Sigmoid colon (tissue), 4 donors: ENCODE measurements at regions not wholly inside any gene's neighbourhood (a gene's known extent, or its start where the extent isn't known, plus 50 kb on each side); places are given as distances from the start of the nearest gene placed in this dataset.

ENCODE experiments used
- EP300 ChIP-seq, 4 donors: sonication (generic); formaldehyde crosslinking; IDR thresholded peaks; one replicate each; pipeline ENCODE4 v1.6.1; 2017; ENCODE audit warnings: antibody characterized with exemption in 4 of 4
- POLR2AphosphoS5 ChIP-seq, 4 donors: sonication (generic); formaldehyde crosslinking; IDR thresholded peaks; one replicate each; pipeline ENCODE4 v1.6.1; 2017; ENCODE audit warnings: antibody characterized with exemption in 4 of 4
- TF ChIP-seq, protein P1 (sequence below), 4 experiments: fragments of 450-650 bp in 3 of 4; fragments of 200-600 bp in 1 of 4; IDR thresholded peaks; one replicate each; pipeline ENCODE4 v1.5.1; 2016 to 2019; ENCODE audit warnings: antibody characterized with exemption in 4 of 4, mild to moderate bottlenecking in 3 of 4, moderate library complexity in 2 of 4

DNA sequence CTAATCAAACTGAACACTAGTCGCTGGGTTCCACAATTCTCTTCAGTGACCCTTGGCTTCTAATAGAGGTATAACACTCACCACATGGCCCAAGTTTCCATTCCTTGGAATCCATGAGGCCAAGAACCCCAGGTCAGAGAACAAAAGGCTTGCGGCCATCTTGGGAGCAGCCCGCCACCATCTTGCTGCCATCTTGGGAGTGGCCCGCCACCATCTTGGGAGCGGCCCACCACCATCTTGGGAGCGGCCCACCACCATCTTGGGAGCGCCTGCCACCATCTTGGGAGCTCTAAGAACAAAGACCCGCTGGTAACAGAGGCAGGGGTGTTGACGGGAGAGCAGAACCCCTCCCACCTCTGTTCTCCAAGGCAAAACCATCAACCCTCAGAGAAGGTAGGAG, 493.4 kb downstream of the MATN1 start:
- TF ChIP-seq, protein P1, sequence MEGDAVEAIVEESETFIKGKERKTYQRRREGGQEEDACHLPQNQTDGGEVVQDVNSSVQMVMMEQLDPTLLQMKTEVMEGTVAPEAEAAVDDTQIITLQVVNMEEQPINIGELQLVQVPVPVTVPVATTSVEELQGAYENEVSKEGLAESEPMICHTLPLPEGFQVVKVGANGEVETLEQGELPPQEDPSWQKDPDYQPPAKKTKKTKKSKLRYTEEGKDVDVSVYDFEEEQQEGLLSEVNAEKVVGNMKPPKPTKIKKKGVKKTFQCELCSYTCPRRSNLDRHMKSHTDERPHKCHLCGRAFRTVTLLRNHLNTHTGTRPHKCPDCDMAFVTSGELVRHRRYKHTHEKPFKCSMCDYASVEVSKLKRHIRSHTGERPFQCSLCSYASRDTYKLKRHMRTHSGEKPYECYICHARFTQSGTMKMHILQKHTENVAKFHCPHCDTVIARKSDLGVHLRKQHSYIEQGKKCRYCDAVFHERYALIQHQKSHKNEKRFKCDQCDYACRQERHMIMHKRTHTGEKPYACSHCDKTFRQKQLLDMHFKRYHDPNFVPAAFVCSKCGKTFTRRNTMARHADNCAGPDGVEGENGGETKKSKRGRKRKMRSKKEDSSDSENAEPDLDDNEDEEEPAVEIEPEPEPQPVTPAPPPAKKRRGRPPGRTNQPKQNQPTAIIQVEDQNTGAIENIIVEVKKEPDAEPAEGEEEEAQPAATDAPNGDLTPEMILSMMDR (IDR thresholded peaks at IDR 0.05), result no peak
- no peak for TF ChIP-seq EP300 (IDR thresholded peaks at IDR 0.05)
- no peak for TF ChIP-seq POLR2AphosphoS5 (IDR thresholded peaks at IDR 0.05)
